SKM-1 (cell line): ENCODE measurements at regions not wholly inside any gene's neighbourhood (a gene's known extent, or its start where the extent isn't known, plus 50 kb on each side); places are given as distances from the start of the nearest gene placed in this dataset.
"Not testable (repeated sequence)": the region's sequence is repeated elsewhere in the genome, so short reads cannot be mapped to it uniquely, and the experiment has no call there.

Experiments
- DNase-seq: peaks from one replicate; lab custom pipeline; 2025; ENCODE audit not compliant: unreplicated experiment; lab: John Stamatoyannopoulos, UW

- not testable (repeated sequence) for DNase-seq
These were observed 895.1 kb upstream of the FAM98A start for GRCh38 chr2:34494192-34494591.

DNA sequence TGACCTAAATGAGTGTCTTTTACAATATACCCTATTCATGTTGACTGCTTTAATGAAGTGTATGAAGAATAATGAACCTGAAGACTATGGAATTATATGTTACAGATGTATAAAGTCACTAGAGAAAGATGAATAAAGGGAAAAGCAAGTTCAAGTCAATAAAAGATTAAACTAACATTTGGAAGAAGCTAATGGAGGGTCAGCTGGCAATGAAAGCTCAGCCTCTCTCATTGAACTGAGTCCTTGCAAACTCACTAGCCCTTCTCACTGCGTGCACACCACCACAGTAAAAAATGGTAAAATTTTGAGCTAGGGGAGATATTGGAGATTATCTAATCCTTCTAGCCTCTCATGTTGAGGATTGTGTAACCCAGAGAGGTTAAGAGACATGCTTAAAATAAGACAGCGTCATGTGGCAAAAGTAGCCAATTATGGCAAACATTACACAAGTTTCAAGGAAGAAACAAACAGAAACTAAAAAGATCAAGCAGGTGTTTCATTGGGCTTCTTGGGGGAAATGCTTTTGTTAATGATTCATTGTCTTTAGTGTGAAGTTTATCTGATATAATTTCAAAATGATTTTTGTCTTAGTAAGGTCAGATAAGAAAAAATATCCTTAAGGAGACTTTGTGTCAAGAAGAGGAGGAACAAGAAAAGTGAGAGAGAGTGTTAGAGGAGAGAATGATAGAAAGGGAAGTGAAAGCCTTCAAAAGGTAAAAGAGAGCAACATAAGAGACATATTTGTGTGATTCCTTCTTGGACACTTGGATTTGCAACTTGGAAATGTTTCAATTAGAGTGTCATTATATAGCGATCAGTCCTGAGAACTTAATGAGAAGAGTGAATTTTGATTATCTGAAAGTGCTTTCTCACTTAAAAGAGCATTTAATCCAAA is 893.7 kb upstream of the FAM98A start:
- peak; percentile 48 for DNase-seq

- DNase-seq: no peak
These were observed 887.9 kb upstream of the FAM98A start for GRCh38 chr2:34486965-34487364.

DNA sequence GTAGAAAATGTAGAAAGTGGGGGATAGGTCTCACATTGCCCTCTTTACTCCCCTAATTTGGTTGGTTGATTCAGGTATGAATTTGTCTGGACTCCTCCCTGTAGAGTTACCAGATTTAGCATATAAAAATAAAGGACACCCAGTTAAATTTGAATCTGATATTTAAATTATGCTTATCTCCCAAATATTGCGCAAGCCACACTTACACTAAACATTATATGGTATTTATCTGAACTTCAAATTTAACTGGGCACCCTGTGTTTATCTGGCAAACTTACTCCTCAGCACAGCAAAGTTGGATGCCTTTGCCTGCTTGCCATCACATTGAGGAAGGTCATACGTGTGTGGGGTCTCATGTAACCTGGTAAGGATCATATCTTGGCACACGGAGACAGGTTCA is 882.4 kb upstream of the FAM98A start:
- DNase-seq: no peak

GRCh38 chr2:34480366-34480765 is 881.3 kb upstream of the FAM98A start:
- no peak for DNase-seq

GRCh38 chr2:34475156-34475555 is 876.1 kb upstream of the FAM98A start:
- DNase-seq: no peak

DNA sequence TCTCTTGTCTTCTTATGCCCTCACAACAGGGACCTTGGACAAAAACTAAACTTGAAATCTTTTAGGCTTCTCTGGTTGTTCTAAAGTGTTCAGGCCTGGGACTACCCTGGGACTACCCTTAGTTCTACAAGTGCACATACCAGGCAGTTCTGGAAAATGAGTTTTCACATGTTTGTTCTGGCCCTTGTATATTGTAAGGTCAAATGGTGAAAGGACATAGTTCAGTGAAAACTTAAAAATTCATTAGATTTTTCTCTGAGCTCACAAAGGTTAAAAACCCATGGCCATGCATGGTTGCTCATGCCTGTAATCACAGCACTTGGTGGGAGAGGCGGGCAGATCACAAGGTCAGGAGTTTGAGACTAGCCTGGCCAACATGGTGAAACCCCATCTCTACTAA is 875.5 kb upstream of the FAM98A start:
- no peak for DNase-seq

GRCh38 chr2:34447097-34447496 is 848.0 kb upstream of the FAM98A start:
- no peak for DNase-seq

- DNase-seq: no peak
These were observed 824.2 kb upstream of the FAM98A start for GRCh38 chr2:34423301-34423700.

GRCh38 chr2:34419856-34420255 is 820.8 kb upstream of the FAM98A start:
- DNase-seq: no peak

DNA sequence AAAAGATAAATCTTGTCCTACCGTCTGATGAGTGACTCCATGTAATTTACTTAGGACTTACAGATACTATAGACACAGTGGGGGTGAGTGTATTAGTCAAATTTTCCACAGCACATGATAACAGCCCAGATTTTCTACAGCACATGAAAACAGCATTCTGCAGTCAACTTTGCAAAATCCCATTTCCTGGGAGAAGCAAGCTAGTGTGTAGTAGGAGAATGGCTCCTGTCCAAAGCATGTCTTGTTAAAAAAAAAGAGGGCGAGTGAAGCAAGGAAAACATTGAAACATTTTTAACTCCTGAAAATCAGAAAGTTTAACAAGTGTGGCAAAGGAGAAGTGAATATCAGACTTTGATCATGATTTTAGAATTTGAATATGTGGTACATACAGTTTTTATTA is 817.8 kb upstream of the FAM98A start:
- DNase-seq: no peak

GRCh38 chr2:34414856-34415255 is 815.8 kb upstream of the FAM98A start:
- no peak for DNase-seq

GRCh38 chr2:34408100-34408499 is 809.0 kb upstream of the FAM98A start:
- DNase-seq: no peak

DNA sequence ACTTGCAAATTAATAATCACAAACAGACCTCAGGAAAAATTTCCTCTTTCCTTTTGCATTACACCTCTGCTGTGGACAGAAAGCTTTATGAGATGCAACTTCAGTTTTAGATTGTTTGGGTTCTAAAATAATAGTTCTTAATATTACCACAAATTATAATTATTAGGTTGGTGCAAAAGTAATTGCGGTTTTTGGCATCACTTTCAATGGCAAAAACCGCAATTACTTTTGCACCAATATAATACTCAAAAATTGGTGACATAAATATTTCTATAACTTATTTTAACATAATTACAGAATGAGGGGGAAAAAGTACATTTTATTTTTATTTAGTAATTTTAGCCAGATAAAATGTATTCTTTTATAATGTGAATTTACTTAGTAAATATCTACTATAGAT is 804.4 kb upstream of the FAM98A start:
- no peak for DNase-seq

DNA sequence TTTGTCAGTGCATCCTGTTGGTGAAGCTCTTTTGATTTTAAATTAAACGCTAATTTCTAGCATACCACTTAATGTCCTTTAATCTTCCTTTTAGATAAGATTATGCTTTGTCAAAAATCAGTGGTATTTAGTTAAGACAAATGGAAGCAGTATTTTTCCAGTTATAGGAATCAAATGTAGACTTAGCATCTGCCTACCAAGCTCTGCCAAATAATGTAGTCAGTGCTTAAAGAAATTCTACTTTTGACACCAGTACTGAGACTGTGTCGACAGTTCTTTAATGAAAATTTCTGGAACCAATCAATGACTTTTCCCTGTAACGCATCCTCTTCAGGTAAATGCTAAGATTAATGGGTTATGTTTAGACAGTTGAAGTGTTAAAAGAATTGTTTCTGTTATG is 803.3 kb upstream of the FAM98A start:
- DNase-seq: no peak

DNA sequence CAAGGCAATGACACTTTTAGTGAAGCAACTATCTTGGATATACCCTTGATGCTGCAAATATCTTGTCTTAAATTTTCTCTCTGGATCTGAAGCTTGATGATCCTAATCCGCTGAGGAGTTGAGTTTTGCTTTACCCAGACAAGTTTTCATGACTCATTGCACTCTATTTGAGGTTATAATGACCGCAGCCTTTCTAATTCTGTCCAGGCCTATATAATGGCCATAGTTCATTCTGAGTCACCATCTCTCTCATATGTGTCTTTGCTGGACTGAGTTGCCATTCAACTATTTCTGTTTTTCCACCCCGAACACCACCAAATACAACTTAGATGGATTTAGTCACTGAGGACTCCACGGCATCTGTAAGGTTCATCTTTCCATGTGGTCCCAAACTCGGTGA is 802.1 kb upstream of the FAM98A start:
- no peak for DNase-seq

DNA sequence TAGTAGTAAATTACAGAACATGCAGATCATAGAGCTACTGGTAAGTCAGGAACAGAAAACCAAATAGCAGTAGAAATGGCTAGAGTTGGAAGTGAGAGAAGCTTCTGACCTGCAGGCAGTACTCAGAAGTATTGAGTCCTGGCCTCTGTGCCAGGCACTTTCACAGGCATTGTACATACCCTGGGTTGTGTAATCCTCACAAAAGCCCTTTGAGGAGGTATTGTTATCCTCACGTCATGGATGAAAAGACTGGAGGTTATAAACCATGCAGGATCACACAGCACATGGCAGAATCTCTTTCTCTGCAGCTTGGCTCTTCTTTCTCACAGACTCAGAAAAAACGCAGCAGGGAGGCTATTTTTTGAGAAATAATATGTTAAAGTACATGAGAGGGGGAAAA is 789.3 kb upstream of the FAM98A start:
- DNase-seq: no peak

GRCh38 chr2:34387536-34387935 is 788.4 kb upstream of the FAM98A start:
- no peak for DNase-seq

DNA sequence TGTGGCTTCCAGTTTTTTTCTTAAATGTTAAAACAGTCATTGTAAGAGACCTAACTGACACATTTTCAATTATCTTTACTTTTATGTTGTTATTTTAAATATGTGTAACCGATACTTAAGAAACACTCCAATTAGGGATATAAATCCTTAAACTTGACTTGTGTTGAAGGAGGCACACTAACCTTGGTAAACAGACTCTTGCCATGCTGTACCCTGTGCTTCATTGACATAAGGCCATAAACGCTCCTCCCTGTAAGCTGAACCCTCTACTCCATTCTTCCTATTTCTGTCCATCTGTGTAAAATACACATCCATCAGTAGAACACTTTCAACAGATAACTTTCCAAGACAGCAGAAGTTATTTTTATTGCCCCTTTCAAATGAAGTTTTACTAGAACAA is 780.5 kb upstream of the FAM98A start:
- DNase-seq: no peak

DNA sequence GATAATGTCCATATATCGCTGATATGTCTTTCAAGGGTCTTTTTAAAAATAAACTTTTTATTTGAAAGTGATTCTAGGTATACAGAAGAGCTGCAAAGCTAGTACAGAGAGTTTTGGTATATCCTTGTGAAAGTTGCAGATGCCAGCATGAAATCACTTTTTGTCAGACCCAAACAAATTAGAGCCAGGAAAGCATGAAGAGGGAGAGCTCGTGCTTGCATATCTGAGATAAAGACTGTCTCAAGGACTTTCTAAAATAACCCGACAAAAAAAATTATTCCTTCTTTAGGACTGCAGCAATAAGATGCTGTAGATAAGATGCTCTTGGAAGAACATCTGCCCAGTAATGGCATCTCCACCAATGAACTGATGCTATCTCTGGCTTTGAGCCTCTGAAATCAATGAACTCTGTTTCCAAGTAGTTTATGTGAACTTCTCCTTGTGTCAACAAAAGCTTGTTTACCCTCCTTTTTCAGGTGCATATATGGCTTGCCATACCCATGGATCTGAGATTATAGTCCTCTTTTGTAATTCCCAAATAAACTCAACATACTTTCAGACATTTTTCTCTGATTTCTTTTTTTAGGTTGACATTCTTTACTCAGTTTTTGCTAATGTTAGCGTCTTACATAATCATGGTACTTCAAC is 774.6 kb upstream of the FAM98A start:
- no peak for DNase-seq

- no peak for DNase-seq
These were observed 773.9 kb upstream of the FAM98A start for GRCh38 chr2:34372967-34373366.

DNA sequence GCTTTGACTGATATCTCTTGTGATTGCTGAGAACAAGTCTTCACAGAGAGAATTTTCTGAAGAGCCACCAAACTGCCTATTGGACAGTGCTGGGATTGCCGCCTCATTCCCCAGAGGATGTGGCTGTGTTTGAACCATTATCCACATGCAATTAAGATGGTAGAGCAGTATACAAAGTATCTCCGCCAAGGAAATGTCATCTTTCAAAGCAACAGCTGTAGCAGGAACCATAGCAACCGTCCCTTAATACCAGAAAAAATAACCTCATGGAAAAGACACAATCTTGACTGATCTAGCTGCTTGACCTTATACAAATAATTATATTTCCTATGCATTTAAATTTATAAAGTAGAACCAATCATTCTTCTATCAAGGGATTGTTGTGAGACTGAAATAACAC is 772.6 kb upstream of the FAM98A start:
- DNase-seq: no peak

DNA sequence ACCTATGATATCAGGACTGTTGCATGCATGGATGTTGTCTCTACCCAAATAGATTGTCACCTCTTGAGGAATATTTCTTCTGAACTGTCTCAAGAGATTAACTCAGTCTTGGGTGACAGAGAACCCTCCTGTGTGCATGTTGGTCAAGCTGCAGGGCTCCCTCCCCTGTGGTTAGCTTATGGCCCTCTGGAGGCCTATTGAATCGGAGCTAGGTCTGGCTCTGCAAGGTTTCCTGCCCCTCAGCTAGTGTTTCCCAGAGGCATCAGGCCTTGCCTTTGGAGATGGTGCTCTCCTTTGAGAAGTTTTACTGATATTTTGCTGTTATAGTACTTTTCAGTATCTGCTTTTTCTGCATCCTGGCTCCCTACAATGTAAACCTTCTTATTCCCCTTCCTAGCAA is 769.2 kb upstream of the FAM98A start:
- DNase-seq: no peak
